ENCODE measurements at regions not wholly inside any gene's neighbourhood (a gene's known extent, or its start where the extent isn't known, plus 50 kb on each side); places are given as distances from the start of the nearest gene placed in this dataset.

DNA sequence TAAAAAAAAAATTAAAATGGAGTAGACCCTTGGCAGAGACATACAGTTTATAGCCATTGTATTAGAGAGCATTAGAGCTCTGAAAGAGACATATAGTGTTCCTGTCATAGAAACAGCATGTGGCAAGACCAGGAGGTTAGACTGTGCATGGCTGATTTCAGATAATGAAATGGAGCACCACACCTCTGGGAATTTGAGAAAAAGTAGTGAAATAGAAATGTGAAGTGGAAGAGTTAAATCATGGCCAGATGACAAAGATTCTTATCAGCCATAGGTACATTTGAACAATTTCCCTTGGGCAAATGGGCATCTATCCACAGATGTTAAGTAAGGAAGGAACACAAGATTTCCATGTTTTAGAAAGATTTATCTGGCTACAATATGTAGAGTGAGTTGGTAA, 1083.1 kb downstream of the PLA2G4A start:
- TF ChIP-seq, protein P1, sequence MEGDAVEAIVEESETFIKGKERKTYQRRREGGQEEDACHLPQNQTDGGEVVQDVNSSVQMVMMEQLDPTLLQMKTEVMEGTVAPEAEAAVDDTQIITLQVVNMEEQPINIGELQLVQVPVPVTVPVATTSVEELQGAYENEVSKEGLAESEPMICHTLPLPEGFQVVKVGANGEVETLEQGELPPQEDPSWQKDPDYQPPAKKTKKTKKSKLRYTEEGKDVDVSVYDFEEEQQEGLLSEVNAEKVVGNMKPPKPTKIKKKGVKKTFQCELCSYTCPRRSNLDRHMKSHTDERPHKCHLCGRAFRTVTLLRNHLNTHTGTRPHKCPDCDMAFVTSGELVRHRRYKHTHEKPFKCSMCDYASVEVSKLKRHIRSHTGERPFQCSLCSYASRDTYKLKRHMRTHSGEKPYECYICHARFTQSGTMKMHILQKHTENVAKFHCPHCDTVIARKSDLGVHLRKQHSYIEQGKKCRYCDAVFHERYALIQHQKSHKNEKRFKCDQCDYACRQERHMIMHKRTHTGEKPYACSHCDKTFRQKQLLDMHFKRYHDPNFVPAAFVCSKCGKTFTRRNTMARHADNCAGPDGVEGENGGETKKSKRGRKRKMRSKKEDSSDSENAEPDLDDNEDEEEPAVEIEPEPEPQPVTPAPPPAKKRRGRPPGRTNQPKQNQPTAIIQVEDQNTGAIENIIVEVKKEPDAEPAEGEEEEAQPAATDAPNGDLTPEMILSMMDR (IDR thresholded peaks at IDR 0.05), result no peak
- TF ChIP-seq POLR2A (IDR thresholded peaks at IDR 0.05), result no peak

Data from body of pancreas (tissue), 4 donors.